Panc1 (cell line): ENCODE measurements at regions not wholly inside any gene's neighbourhood (a gene's known extent, or its start where the extent isn't known, plus 50 kb on each side); places are given as distances from the start of the nearest gene placed in this dataset.

Experiments
- ATAC-seq: fragments of 200-7000 bp; cut with Tn5 transposase; 2 replicates; pipeline ENCODE4 v1.9.1; 2020; ENCODE audit warnings: mild to moderate bottlenecking, moderate library complexity
- BruUV-seq: library from RNA; stranded (reverse); fragments of 400-500 nt; replicated peaks from 2 replicates; lab custom pipeline; 2021; lab: Mats Ljungman, UMichigan
- CTCF ChIA-PET: fragments of 300-600 bp; sonication (Branson Sonifier 250); formaldehyde crosslinking; loops from one replicate; lab custom pipeline; 2022; ENCODE audit warnings: antibody characterized with exemption; lab: Charles Lee
- POLR2A ChIA-PET: fragments of 300-600 bp; sonication (Branson Sonifier 250); formaldehyde crosslinking; loops from one replicate; lab custom pipeline; 2022; ENCODE audit warnings: antibody characterized with exemption; lab: Charles Lee
- DNase-seq: peaks from one replicate; pipeline ENCODE4 v3.0.0-alpha.2; 2010; ENCODE audit warnings: low read depth, low spot score
- H3K27ac ChIP-seq: 2 replicates; pipeline ENCODE4 v1.5.1; 2011; ENCODE audit warnings: mild to moderate bottlenecking, low read length, inconsistent platforms
- H3K27me3 ChIP-seq: fragments of 200-500 bp; sonication (Bioruptor generic); 2 replicates; pipeline ENCODE4 v1.6.0; 2014; ENCODE audit warnings: low read length, inconsistent platforms; ENCODE audit not compliant: control insufficient read depth, insufficient read depth
- H3K36me3 ChIP-seq: fragments of 200-500 bp; sonication (Bioruptor generic); 2 replicates; pipeline ENCODE4 v1.5.1; 2014; ENCODE audit warnings: inconsistent platforms, mild to moderate bottlenecking, low read length, moderate library complexity; ENCODE audit not compliant: control insufficient read depth, insufficient read depth
- H3K4me1 ChIP-seq: 2 replicates; pipeline ENCODE4 v1.5.1; 2011; ENCODE audit warnings: inconsistent platforms, mild to moderate bottlenecking, low read length, moderate library complexity; ENCODE audit not compliant: control insufficient read depth, insufficient read depth
- H3K4me3 ChIP-seq, 2 experiments: 2 replicates each; pipeline ENCODE4 v1.5.1; 2011 to 2012; ENCODE audit warnings: low read depth in 2 of 2, low read length in 2 of 2, mild to moderate bottlenecking in 2 of 2, inconsistent platforms in 1 of 2, moderate library complexity in 1 of 2
- H3K9me3 ChIP-seq: fragments of 200-500 bp; sonication (Bioruptor generic); 2 replicates; pipeline ENCODE4 v1.5.1; 2014; ENCODE audit warnings: low read depth, mild to moderate bottlenecking, inconsistent platforms, low read length, moderate library complexity; ENCODE audit not compliant: control insufficient read depth, insufficient read depth
- CTCF ChIP-seq: fragments of 450-650 bp; IDR thresholded peaks from 2 replicates; pipeline ENCODE4 v1.5.1; 2017; ENCODE audit warnings: mild to moderate bottlenecking
- POLR2AphosphoS5 ChIP-seq: IDR thresholded peaks from 2 replicates; pipeline ENCODE4 v1.6.1; 2012; ENCODE audit warnings: mild to moderate bottlenecking, low read depth, low read length, moderate library complexity
- REST ChIP-seq, 2 experiments: IDR thresholded peaks; 2 replicates each; pipeline ENCODE4 v1.6.1; 2011 to 2012; ENCODE audit warnings: low read depth in 2 of 2, control low read depth in 1 of 2, low read length in 1 of 2, mild to moderate bottlenecking in 1 of 2, moderate library complexity in 1 of 2; ENCODE audit not compliant: insufficient read depth in 1 of 2
- SIN3A ChIP-seq: IDR thresholded peaks from 2 replicates; pipeline ENCODE4 v1.6.1; 2012; ENCODE audit warnings: low read depth, mild to moderate bottlenecking, low read length, moderate library complexity, borderline replicate concordance; ENCODE audit not compliant: insufficient read depth
- TCF7L2 ChIP-seq: IDR thresholded peaks from 2 replicates; pipeline ENCODE4 v1.6.1; 2011; ENCODE audit warnings: mild to moderate bottlenecking, low read depth, low read length, inconsistent platforms
- in situ Hi-C: cut with HindIII; loops from 2 replicates; pipeline ENCODE4 v1.10.0; 2016; ENCODE audit warnings: low sequenced_read_pairs, low pct_unique_long_range_greater_than_20kb
- intact Hi-C: fragments of 100-400 bp; cut with micrococcal nuclease; formaldehyde crosslinking; loops from one replicate; pipeline ENCODE4 v1.10.0; 2022; ENCODE audit not compliant: unreplicated experiment

GRCh38 chr2:45281311-45281710, 272.1 kb upstream of the SIX2 start:
- ATAC-seq = no peak
- BruUV-seq = no TSS peak
- H3K27me3 ChIP-seq = peaks cover 2% of the 10 kb centered on the region; the same call in 1 of the 2 replicates
- POLR2A ChIA-PET = no interaction called here
- no peak overlapping the region for H3K27ac ChIP-seq
- intact Hi-C loops = no loop called here
- in situ Hi-C loops = no loop called here
- TF ChIP-seq POLR2AphosphoS5 = no peak
- TF ChIP-seq SIN3A = no peak
- TF ChIP-seq CTCF = no peak
- TF ChIP-seq REST (IDR thresholded peaks at IDR 0.05; ENCODE audit: insufficient read depth in 1 of 2, low read depth in 2 of 2, low read length in 1 of 2) = no peak
- no peaks in the 10 kb centered on the region for H3K4me1 ChIP-seq
- CTCF ChIA-PET = no interaction called here
- no peak for DNase-seq
- H3K9me3 ChIP-seq = no peaks in the 10 kb centered on the region
- no peak overlapping the region for H3K4me3 ChIP-seq
- no peaks in the 10 kb centered on the region for H3K36me3 ChIP-seq

- intact Hi-C loops = no loop called here
- no peak overlapping the region for H3K27ac ChIP-seq
- POLR2A ChIA-PET = no interaction called here
- H3K27me3 ChIP-seq = peaks cover 2% of the 10 kb centered on the region; the same call in 1 of the 2 replicates
- TF ChIP-seq REST (IDR thresholded peaks at IDR 0.05; ENCODE audit: insufficient read depth in 1 of 2, low read depth in 2 of 2, low read length in 1 of 2) (no peak), SIN3A (no peak), POLR2AphosphoS5 (no peak), TCF7L2 (no peak), CTCF (no peak)
- H3K9me3 ChIP-seq = no peaks in the 10 kb centered on the region
- CTCF ChIA-PET = no interaction called here
- in situ Hi-C loops = no loop called here
- no peak overlapping the region for H3K4me3 ChIP-seq
- no peaks in the 10 kb centered on the region for H3K36me3 ChIP-seq
- ATAC-seq = no peak
- DNase-seq = no peak
- BruUV-seq = no TSS peak
- no peaks in the 10 kb centered on the region for H3K4me1 ChIP-seq
Measured at GRCh38 chr2:45280794-45281193, 271.5 kb upstream of the SIX2 start.
